ENCODE measurements at regions not wholly inside any gene's neighbourhood (a gene's known extent, or its start where the extent isn't known, plus 50 kb on each side); places are given as distances from the start of the nearest gene placed in this dataset.

GRCh38 chr11:112776834-112777233 is 184.4 kb upstream of the NCAM1 start:
- TF ChIP-seq MAZ (IDR thresholded peaks at IDR 0.05; ENCODE audit: borderline replicate concordance, low read depth, low read length) (no peak), CTCF (conservative IDR thresholded peaks at IDR 0.05; ENCODE audit: low read depth, low read length) (no peak), RCOR1 (IDR thresholded peaks at IDR 0.05; ENCODE audit: insufficient replicate concordance, low read length) (no peak), POLR2A (IDR thresholded peaks at IDR 0.05; ENCODE audit: low read depth, low read length) (no peak), ELK1 (IDR thresholded peaks at IDR 0.05; ENCODE audit: borderline replicate concordance, low read depth, low read length) (no peak)
